Stimulated activated effector memory CD8-positive, alpha-beta T cell treated with anti-CD3 and anti-CD28 coated beads, Interleukin-12 subunit alpha, Interleukin-12 subunit beta, amount 100 ng/mL, for 72 hours (primary cell): ENCODE measurements at regions not wholly inside any gene's neighbourhood (a gene's known extent, or its start where the extent isn't known, plus 50 kb on each side); places are given as distances from the start of the nearest gene placed in this dataset.
"Not testable (repeated sequence)": the region's sequence is repeated elsewhere in the genome, so short reads cannot be mapped to it uniquely, and the experiment has no call there.

ENCODE experiments used
- ATAC-seq: fragments of 150-1000 bp; cut with Tn5 transposase; 2 replicates; pipeline ENCODE4 v1.10.0; 2021
- DNase-seq, 2 donors: peaks; one replicate each; pipeline ENCODE4 v3.0.0; 2021 to 2022; ENCODE audit warnings: low spot score in 2 of 2
- H3K27ac Mint-ChIP-seq: one replicate; pipeline ENCODE4 v1.8.0; 2022; ENCODE audit warnings: mild to moderate bottlenecking, mixed read lengths
- H3K36me3 Mint-ChIP-seq: one replicate; pipeline ENCODE4 v1.8.0; 2022; ENCODE audit warnings: mild to moderate bottlenecking, mixed read lengths
- H3K4me1 Mint-ChIP-seq: one replicate; pipeline ENCODE4 v1.8.0; 2022; ENCODE audit warnings: mixed read lengths
- H3K4me3 Mint-ChIP-seq: one replicate; pipeline ENCODE4 v1.8.0; 2022; ENCODE audit warnings: mild to moderate bottlenecking, mixed read lengths
- H3K9me3 Mint-ChIP-seq: one replicate; pipeline ENCODE4 v1.8.0; 2022; ENCODE audit warnings: mixed read lengths

DNA sequence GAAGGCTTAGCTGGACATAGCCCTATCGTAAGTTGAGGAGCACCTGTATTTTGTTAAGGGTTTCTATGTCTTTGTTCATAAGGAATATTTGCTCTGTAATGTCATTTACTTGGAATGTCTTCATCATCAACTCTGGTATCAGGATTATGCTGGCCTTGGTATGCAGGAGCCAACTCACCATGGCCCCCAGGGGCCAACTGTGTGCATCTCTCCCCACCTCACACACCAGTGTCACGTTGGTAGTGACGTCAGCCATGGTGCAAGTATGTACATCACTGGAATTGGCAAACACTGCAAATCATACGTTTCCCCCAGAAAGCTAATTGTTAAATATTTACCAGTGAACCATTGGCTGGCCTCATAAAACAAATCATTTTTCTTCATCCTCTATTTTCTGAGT lies 70.8 kb downstream of the YTHDF1 start:
- Mint-ChIP-seq H3K4me3 (no peak overlapping the region), H3K4me1 (no peaks in the 10 kb centered on the region), H3K36me3 (no peaks in the 10 kb centered on the region), H3K9me3 (peaks cover 10% of the 10 kb centered on the region), H3K27ac (no peak overlapping the region)
- ATAC-seq (no peak), DNase-seq (no peak)

DNA sequence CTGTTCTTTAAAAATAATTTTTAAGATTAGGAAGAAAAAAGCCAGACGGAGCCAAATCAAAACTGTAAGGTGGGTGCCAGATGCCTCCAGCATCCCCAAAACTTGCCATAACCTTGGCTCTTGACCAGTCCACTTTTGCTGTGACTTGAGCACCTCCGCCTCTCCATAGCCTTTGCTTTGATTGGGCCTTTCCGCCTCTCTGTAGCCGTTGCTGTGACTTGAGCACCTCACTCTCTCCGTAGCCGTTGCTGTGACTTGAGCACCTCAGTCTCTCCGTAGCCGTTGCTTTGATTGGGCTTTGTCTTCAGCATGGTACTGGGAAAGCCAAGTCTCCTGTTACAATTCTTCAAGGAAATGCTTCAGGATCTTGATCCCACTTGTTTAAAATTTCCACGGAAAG lies 73.0 kb downstream of the YTHDF1 start:
- Mint-ChIP-seq H3K27ac (no peak overlapping the region), H3K9me3 (peaks cover 4% of the 10 kb centered on the region), H3K4me1 (no peaks in the 10 kb centered on the region), H3K36me3 (no peaks in the 10 kb centered on the region), H3K4me3 (no peak overlapping the region)
- no peak for DNase-seq
- ATAC-seq, result no peak

DNA sequence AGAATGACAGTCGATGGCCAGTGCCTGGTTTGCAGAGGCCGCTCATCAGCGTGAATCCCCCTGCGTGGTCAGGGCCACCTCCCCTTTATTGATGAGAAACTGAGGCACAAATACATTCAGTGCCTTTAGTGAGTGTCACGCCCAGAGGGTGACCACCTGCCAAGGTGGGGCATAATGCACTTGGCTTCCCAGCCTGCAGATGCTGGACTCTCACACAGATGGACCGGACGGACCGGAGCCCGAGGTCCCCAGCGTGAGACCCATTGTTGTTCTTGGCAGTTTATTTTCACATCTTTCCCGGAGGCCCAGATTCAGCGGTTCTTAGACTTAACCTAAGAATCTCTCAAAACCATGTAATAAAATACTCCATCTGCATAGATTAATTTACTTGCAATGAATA lies 74.4 kb downstream of the YTHDF1 start:
- Mint-ChIP-seq H3K4me3 (no peak overlapping the region), H3K27ac (no peak overlapping the region), H3K4me1 (no peaks in the 10 kb centered on the region), H3K9me3 (no peaks in the 10 kb centered on the region), H3K36me3 (no peaks in the 10 kb centered on the region)
- DNase-seq (no peak), ATAC-seq (no peak)

DNA sequence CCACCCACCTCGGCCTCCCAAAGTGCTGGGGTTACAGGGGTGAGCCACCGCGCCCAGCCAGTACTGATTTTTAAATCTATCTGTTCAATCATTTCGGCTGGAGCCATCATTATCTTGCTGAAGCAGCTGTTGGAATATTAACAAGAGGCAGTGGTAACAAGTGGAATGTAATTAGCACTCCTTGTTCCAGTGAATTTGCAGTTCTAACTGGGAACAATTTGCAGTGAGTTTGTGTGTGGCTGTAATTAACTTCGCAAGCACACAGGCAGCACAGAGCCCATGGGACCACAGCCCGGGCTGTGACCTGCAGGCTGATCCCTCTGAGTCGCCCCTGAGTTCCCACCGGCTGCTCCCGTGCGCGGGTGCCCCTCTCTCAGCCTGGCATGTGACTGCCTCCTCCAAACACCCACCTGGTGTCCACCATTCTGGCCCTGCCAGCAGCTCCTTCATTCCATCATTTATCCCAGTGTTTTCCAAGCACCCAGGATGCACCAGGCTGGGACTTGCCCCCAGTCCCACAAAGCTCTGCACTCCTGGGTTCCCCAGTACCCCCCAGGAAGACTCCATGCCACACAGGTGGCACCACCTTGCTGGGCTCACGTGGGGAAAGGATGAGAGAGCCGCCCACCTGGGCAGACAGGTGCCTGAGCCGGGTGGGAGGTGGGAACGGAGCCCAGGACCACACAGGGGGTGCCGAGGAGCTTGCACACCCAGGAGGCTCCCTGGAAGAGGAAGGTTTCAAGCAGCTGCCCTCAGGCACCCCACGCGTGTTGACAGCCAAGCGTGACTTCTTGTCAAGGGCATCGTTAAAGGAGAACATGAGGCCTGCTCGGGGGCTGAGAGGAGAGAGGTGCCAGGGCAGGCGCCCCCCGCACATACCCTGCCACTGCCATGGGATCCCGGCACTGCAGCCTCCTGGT lies 75.2 kb downstream of the YTHDF1 start:
- Mint-ChIP-seq H3K36me3 (no peaks in the 10 kb centered on the region), H3K9me3 (no peaks in the 10 kb centered on the region), H3K4me3 (no peak overlapping the region), H3K4me1 (no peaks in the 10 kb centered on the region), H3K27ac (no peak overlapping the region)
- ATAC-seq (no peak), DNase-seq (no peak)

DNA sequence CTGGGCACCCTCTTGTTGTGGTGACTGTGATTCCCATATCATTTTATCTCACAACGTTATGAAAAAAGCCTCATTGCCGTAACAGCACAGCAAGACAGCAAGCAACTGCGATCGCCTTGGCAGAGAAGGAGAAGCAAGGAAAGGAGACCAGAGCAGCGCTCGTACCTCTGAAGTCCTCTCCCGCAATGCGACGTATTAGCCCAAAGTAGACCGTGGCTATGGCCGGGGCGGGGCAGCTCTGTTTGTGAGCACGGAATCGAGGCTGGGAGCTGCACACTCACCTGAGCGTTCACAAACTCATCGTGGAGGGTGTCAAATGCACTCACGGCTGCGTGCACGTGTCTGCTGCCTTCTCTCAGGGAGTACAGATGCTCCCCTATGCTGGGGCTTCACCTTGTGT lies 76.1 kb downstream of the YTHDF1 start:
- ATAC-seq, result no peak
- DNase-seq, result no peak
- Mint-ChIP-seq H3K4me3 (no peak overlapping the region), H3K27ac (no peak overlapping the region), H3K9me3 (no peaks in the 10 kb centered on the region), H3K4me1 (no peaks in the 10 kb centered on the region), H3K36me3 (no peaks in the 10 kb centered on the region)

DNA sequence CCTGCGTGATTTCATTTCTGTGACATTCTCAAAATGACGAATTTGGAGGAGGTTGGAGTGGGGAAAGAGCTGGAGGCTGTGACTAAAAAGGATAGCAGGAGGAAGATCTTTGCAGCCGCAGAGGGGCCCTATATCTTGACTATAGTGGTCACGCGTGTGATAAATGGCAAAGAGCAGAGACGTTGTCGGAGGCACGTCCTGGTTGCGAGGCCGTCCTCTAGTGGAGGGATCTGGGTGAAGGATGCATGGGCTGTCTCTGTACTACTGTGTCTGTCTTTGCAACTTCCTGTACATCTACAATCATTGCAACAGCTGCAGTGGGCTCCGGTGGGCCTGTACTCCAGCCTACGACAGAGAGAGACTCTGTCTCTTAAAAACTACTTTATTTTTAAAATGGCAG lies 76.6 kb downstream of the YTHDF1 start:
- Mint-ChIP-seq H3K4me1 (no peaks in the 10 kb centered on the region), H3K27ac (no peak overlapping the region), H3K9me3 (no peaks in the 10 kb centered on the region), H3K4me3 (no peak overlapping the region), H3K36me3 (no peaks in the 10 kb centered on the region)
- ATAC-seq (peak; percentile 9), DNase-seq (no peak)

DNA sequence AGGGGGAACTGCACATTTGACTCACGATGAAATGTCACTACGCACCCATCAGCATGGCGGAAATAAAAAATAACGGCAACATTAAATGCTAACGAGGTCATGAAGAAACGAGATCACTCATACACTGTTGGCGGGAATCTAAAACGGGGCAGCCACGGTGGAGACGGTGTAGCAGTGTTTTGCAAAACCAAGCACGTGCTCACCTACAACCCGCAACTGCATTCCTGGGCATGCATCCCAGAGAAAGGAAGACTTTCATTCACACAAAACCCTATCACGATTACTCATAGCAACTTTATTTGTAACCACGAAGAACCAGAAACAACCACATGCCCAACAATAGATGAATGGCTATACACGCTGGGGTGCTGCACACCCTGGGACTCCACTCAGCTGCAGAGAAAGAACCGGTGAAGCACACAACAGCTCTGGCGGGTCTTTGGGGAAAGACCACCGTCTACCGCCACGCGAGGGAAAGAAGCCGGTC lies 77.0 kb downstream of the YTHDF1 start:
- Mint-ChIP-seq H3K27ac (no peak overlapping the region), H3K4me1 (no peaks in the 10 kb centered on the region), H3K36me3 (no peaks in the 10 kb centered on the region), H3K9me3 (no peaks in the 10 kb centered on the region), H3K4me3 (no peak overlapping the region)
- no peak for DNase-seq
- peak; percentile 12 for ATAC-seq

DNA sequence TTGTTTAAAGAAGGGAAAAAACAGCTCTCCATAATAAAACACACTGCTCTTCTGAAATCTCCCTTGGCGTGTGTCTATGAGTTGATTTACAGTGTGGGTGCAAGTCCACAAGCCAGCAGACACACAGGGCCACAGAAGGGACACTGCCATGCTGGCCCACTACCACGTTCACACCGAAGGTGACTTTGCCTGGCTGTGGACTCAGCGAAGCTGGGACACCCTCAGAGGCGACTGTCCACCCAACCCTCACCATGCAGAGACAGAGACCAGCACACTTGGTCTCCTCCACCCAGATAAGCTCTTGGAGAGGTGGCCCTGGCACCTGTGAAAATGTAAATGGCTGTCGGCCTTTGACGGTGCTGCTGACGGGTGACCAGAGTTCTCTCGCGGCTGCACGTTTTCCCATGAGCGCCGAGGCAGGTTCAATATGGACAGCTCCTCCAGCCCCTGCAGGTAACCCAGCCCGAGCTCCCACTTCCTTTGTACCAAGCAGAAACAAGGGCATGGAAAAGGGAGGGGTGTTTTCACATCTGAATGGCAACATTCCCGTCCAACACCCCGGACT lies 78.0 kb downstream of the YTHDF1 start:
- H3K4me3 Mint-ChIP-seq, result no peak overlapping the region
- H3K36me3 Mint-ChIP-seq, result no peaks in the 10 kb centered on the region
- H3K9me3 Mint-ChIP-seq, result no peaks in the 10 kb centered on the region
- no peaks in the 10 kb centered on the region for H3K4me1 Mint-ChIP-seq
- DNase-seq (no peak), ATAC-seq (no peak)
- H3K27ac Mint-ChIP-seq, result no peak overlapping the region

DNA sequence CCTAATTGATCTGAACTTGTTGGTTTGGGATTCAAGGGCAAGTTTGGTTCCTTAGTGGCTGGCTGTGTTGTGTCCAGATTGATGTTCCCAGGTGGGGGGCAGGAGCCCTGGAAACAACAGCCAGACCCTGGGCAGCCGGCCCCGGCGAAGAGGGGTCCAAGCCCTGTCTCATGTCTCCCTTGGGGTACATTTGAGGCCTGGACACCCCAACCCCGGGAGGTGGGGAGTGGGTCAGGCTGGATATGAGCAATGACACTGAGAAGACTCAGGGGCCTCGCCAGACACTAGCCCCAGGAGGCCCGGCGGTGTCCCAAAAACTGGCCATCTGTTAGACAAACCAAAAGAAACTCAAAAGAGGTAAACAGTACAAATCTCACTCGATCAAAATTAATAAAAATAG lies 79.6 kb downstream of the YTHDF1 start:
- Mint-ChIP-seq H3K9me3 (no peaks in the 10 kb centered on the region), H3K4me1 (no peaks in the 10 kb centered on the region), H3K27ac (no peak overlapping the region), H3K4me3 (no peak overlapping the region), H3K36me3 (no peaks in the 10 kb centered on the region)
- DNase-seq (no peak), ATAC-seq (no peak)

DNA sequence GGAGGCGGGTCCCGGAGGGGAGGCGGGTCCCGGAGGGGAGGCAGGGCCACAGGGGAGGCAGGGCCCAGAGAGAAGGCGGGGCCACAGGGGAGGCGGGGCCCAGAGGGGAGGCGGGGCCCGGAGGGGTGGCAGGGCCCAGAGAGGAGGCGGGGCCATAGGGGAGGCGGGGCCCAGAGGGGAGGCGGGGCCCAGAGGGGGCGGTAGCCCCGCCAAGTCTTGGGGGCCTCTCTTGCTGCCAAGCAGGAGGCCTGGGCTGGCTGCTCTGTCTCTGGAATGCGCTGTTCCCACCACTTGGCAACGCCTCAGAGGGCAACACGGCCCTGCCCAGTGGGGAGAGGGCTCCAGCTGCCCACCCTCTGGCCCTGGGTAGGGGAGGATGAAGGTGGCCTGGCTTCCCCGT lies 80.5 kb downstream of the YTHDF1 start:
- H3K4me3 Mint-ChIP-seq, result no peak overlapping the region
- no peaks in the 10 kb centered on the region for H3K9me3 Mint-ChIP-seq
- H3K27ac Mint-ChIP-seq, result no peak overlapping the region
- DNase-seq (no peak), ATAC-seq (no peak)
- H3K36me3 Mint-ChIP-seq, result no peaks in the 10 kb centered on the region
- no peaks in the 10 kb centered on the region for H3K4me1 Mint-ChIP-seq

DNA sequence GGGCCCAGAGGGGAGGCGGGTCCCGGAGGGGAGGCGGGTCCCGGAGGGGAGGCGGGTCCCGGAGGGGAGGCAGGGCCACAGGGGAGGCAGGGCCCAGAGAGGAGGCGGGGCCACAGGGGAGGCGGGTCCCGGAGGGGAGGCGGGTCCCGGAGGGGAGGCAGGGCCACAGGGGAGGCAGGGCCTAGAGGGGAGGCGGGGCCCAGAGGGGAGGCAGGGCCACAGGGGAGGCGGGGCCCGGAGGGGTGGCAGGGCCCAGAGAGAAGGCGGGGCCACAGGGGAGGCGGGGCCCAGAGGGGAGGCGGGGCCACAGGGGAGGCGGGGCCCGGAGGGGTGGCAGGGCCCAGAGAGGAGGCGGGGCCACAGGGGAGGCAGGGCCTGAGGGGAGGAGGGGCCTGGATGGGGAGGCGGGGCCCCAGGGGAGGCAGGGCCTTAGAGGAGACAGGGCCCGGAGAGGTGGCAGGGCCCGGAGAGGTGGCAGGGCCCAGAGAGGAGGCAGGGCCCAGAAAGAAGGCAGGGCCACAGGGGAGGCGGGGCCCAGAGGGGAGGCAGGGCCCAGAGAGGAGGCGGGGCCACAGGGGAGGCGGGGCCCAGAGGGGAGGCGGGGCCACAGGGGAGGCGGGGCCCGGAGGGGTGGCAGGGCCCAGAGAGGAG lies 81.1 kb downstream of the YTHDF1 start:
- not testable (repeated sequence) for H3K36me3 Mint-ChIP-seq, H3K4me1 Mint-ChIP-seq, DNase-seq, H3K4me3 Mint-ChIP-seq, H3K27ac Mint-ChIP-seq, H3K9me3 Mint-ChIP-seq
- peak; percentile 49 for ATAC-seq

DNA sequence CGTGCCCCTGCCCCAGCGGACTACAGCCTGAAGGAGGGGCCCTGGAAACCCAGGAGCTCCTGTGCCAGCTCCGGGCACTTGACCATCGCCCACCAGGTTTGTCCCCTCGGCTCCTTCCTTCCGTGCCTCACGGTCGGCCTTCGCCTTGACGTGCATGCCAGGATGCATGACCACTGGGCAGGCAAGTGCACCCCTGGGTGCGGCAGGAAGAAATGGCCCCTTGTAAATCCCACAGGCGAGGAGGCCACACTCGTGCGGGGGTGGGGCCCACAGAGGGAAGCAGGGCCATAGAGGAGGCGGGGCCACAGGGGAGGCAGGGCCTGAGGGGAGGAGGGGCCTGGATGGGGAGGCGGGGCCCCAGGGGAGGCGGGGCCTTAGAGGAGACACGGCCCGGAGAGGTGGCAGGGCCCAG lies 81.7 kb downstream of the YTHDF1 start:
- H3K9me3 Mint-ChIP-seq, result no peaks in the 10 kb centered on the region
- no peak overlapping the region for H3K4me3 Mint-ChIP-seq
- no peaks in the 10 kb centered on the region for H3K36me3 Mint-ChIP-seq
- DNase-seq (no peak), ATAC-seq (no peak)
- H3K4me1 Mint-ChIP-seq, result no peaks in the 10 kb centered on the region
- no peak overlapping the region for H3K27ac Mint-ChIP-seq

DNA sequence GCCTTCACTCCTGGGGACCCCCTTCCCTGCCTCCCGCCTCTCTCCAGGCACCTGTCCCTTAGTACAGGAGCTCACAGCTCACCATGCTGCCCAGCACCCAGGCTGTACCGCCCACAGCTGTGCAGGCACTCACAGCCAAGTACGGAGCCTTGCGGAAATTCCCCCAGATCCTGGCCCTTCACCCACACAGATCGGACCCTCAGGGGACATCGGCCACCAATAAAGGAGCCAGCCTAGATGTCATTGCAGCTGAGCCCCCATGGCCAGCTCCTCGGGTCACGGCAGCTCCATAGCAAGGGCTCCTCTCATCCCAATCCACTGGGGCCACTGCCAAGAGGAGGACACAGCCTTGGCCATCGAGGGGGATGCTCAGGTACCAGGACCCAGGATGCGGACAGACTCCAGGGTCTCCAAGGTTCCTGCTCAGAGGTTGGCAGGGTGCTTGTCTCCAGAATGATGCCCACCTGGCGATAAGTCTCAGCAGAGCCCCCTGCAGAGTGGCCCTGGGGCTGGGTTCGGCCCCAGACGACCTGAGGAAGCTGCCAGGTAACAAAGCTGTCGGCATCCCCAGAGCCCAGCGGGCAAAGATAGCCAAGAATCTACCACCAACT lies 82.3 kb downstream of the YTHDF1 start:
- no peaks in the 10 kb centered on the region for H3K9me3 Mint-ChIP-seq
- ATAC-seq (no peak), DNase-seq (no peak)
- no peaks in the 10 kb centered on the region for H3K4me1 Mint-ChIP-seq
- H3K27ac Mint-ChIP-seq, result no peak overlapping the region
- no peak overlapping the region for H3K4me3 Mint-ChIP-seq
- no peaks in the 10 kb centered on the region for H3K36me3 Mint-ChIP-seq

DNA sequence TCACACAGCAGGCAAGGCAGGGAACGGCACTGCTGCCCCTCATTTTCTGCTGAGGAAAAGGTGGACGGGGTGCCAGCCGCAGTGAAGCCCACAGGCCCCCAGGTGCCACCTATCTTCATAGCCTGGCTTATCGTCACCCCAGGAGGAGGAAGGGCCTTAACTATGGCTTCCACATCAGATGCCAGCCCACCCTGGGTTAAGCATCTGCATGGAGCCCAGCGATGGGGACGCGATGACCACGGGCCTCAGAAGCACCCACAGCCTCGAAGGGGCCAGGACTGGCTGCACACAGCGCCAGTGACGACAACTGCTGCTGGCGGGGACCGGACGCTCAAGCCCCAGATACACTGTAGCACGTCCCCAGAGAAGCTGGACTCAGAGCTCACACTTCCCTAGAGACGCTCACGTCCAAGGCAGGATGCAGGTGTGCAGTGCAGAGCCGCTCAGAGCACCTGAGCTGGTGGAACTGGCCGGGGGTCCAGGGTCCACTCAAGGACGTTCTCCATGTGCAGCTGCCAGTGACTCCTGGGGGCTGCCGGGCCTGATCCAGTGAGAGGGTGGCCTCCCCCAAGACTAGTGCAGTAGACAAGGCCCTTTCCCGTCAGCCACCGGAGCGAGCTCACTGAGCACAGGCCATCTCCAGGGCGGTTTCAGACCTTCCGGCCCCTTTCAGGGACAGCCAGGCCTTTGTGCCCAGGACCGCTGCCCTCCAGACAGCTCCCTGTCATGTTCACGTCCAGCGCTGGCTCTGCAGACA lies 83.0 kb downstream of the YTHDF1 start:
- ATAC-seq (no peak), DNase-seq (no peak)
- Mint-ChIP-seq H3K4me3 (no peak overlapping the region), H3K36me3 (no peaks in the 10 kb centered on the region), H3K27ac (no peak overlapping the region), H3K4me1 (no peaks in the 10 kb centered on the region), H3K9me3 (no peaks in the 10 kb centered on the region)

DNA sequence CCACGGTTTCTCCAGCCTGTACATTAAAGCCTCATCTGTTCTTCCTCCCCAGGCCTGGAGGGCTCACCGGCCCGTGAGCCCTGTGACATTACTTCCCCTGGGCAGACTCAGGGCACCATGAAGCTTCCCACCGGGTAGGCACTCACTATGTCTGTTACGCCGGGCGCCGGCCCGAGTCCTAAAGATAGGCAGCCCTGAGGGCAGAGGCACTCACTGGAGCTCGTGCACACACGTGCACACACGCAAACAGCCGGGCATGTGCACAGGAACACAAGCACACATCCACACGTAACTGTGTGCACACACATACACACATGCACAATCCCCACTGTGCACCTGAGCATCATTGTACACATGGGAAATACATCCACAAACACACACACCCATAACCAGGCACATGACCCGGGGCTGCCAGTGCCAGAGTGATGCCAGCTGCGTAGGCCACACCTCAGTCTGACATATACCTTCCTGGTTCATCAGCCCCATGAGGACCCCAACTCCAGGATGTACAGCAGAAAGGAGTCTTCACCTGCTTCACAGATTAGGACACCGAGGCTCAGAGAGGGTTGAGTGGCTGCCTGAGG lies 83.7 kb downstream of the YTHDF1 start:
- no peaks in the 10 kb centered on the region for H3K4me1 Mint-ChIP-seq
- ATAC-seq (peak; percentile 25), DNase-seq (no peak)
- no peak overlapping the region for H3K4me3 Mint-ChIP-seq
- H3K36me3 Mint-ChIP-seq, result no peaks in the 10 kb centered on the region
- no peaks in the 10 kb centered on the region for H3K9me3 Mint-ChIP-seq
- no peak overlapping the region for H3K27ac Mint-ChIP-seq
